GM23338 (cell line): ENCODE measurements at regions not wholly inside any gene's neighbourhood (a gene's known extent, or its start where the extent isn't known, plus 50 kb on each side); places are given as distances from the start of the nearest gene placed in this dataset.

Experiments used
- ATAC-seq: fragments of 200-7000 bp; cut with Tn5 transposase; 3 replicates; pipeline ENCODE4 v1.9.1; 2020
- DNase-seq: peaks from one replicate; pipeline ENCODE4 v3.0.0-alpha.2; 2015; ENCODE audit warnings: low spot score
- H2AFZ ChIP-seq: fragments of 200-600 bp; sonication (generic); 2 replicates; pipeline ENCODE4 v1.8.0; 2016; ENCODE audit warnings: antibody characterized with exemption, mild to moderate bottlenecking, moderate library complexity
- H3F3A ChIP-seq: fragments of 200-600 bp; sonication (generic); replicated peaks from 2 replicates; pipeline ENCODE4 v1.8.0; 2017; ENCODE audit warnings: antibody characterized with exemption, mixed run types, low read depth
- H3K27ac ChIP-seq: fragments of 200-600 bp; sonication (generic); 2 replicates; pipeline ENCODE4 v1.6.1; 2016; ENCODE audit warnings: low read depth
- H3K27me3 ChIP-seq: fragments of 200-600 bp; sonication (generic); 2 replicates; pipeline ENCODE4 v1.8.0; 2016; ENCODE audit warnings: mild to moderate bottlenecking, mixed run types, moderate library complexity; ENCODE audit not compliant: insufficient read depth
- H3K36me3 ChIP-seq: fragments of 200-600 bp; sonication (generic); 2 replicates; pipeline ENCODE4 v1.8.0; 2016; ENCODE audit warnings: mild to moderate bottlenecking; ENCODE audit not compliant: insufficient read depth
- H3K4me1 ChIP-seq: fragments of 200-600 bp; sonication (generic); 2 replicates; pipeline ENCODE4 v1.8.0; 2016; ENCODE audit warnings: mild to moderate bottlenecking, moderate library complexity; ENCODE audit not compliant: insufficient read depth
- H3K4me2 ChIP-seq: fragments of 200-600 bp; sonication (generic); 2 replicates; pipeline ENCODE4 v1.7.1; 2017; ENCODE audit warnings: mixed run types
- H3K4me3 ChIP-seq: fragments of 200-600 bp; sonication (generic); 2 replicates; pipeline ENCODE4 v1.6.1; 2016; ENCODE audit warnings: mixed run types
- H3K79me2 ChIP-seq: fragments of 200-600 bp; sonication (generic); replicated peaks from 2 replicates; pipeline ENCODE4 v1.8.0; 2017; ENCODE audit warnings: mild to moderate bottlenecking; ENCODE audit not compliant: insufficient read depth
- H3K9me2 ChIP-seq: fragments of 200-600 bp; sonication (generic); 2 replicates; pipeline ENCODE4 v1.8.0; 2017; ENCODE audit not compliant: insufficient read depth
- H4K20me1 ChIP-seq: fragments of 200-600 bp; sonication (generic); replicated peaks from 2 replicates; pipeline ENCODE4 v1.8.0; 2017; ENCODE audit warnings: mild to moderate bottlenecking; ENCODE audit not compliant: insufficient read depth
- H3K27ac Mint-ChIP-seq: 2 replicates; pipeline ENCODE4 v1.8.0; 2020; ENCODE audit warnings: inconsistent platforms, mild to moderate bottlenecking, moderate library complexity, mixed read lengths
- H3K27me3 Mint-ChIP-seq: 3 replicates; pipeline ENCODE4 v1.8.0; 2022; ENCODE audit warnings: low read depth, mild to moderate bottlenecking, moderate library complexity, mixed read lengths, inconsistent platforms; ENCODE audit not compliant: insufficient read depth, poor library complexity
- H3K36me3 Mint-ChIP-seq: 3 replicates; pipeline ENCODE4 v1.8.0; 2021; ENCODE audit warnings: low read depth, mild to moderate bottlenecking, inconsistent platforms, moderate library complexity, mixed read lengths
- H3K4me1 Mint-ChIP-seq: 3 replicates; pipeline ENCODE4 v1.8.0; 2020; ENCODE audit warnings: mild to moderate bottlenecking, inconsistent platforms, mixed read lengths
- H3K4me3 Mint-ChIP-seq: 3 replicates; pipeline ENCODE4 v1.8.0; 2021; ENCODE audit warnings: moderate library complexity, mild to moderate bottlenecking, inconsistent platforms, mixed read lengths
- H3K9me3 Mint-ChIP-seq: 3 replicates; pipeline ENCODE4 v1.8.0; 2020; ENCODE audit warnings: moderate library complexity, mild to moderate bottlenecking, inconsistent platforms, mixed read lengths
- CREB1 ChIP-seq: fragments of 250-450 bp; sonication (Bioruptor Pico); IDR thresholded peaks from 2 replicates; pipeline ENCODE4 v1.5.0; 2020; ENCODE audit warnings: low read depth, mild to moderate bottlenecking, moderate library complexity
- EZH2 ChIP-seq: fragments of 200-600 bp; sonication (generic); IDR thresholded peaks from one replicate; pipeline ENCODE4 v1.8.0; 2017; ENCODE audit warnings: antibody characterized with exemption, mild to moderate bottlenecking, low read depth; ENCODE audit not compliant: unreplicated experiment
- EZH2phosphoT487 ChIP-seq: fragments of 200-600 bp; sonication (generic); IDR thresholded peaks from one replicate; pipeline ENCODE4 v1.8.1; 2018; ENCODE audit warnings: antibody characterized with exemption; ENCODE audit not compliant: unreplicated experiment
- JUNB ChIP-seq: IDR thresholded peaks from one replicate; pipeline ENCODE4 v1.6.1; 2016; ENCODE audit warnings: antibody characterized with exemption; ENCODE audit not compliant: unreplicated experiment
- NANOG ChIP-seq: IDR thresholded peaks from 2 replicates; pipeline ENCODE4 v1.6.1; 2016; ENCODE audit warnings: antibody characterized with exemption, borderline replicate concordance
- POLR2AphosphoS5 ChIP-seq: IDR thresholded peaks from 2 replicates; pipeline ENCODE4 v1.6.1; 2016; ENCODE audit warnings: antibody characterized with exemption, low read depth
- STAT1 ChIP-seq: IDR thresholded peaks from one replicate; pipeline ENCODE4 v1.6.1; 2016; ENCODE audit warnings: antibody characterized with exemption; ENCODE audit not compliant: unreplicated experiment
- ZNF114 ChIP-seq: fragments of 250-450 bp; sonication (Bioruptor Pico); IDR thresholded peaks from 2 replicates; pipeline ENCODE4 v1.5.0; 2020; ENCODE audit warnings: mild to moderate bottlenecking, moderate library complexity
- ZNF331 ChIP-seq: fragments of 250-450 bp; sonication (Bioruptor Pico); IDR thresholded peaks from 2 replicates; pipeline ENCODE4 v1.5.0; 2020; ENCODE audit warnings: low read depth, mild to moderate bottlenecking, moderate library complexity
- TF ChIP-seq, protein P1 (sequence below), 2 experiments: fragments of 200-600 bp in 1 of 2; sonication (generic) in 1 of 2; conservative IDR thresholded peaks; 2 replicates each; pipeline versions ENCODE4 v1.5.1 to v1.6.1; 2016 to 2017; ENCODE audit warnings: antibody characterized with exemption in 2 of 2, low read depth in 2 of 2, mild to moderate bottlenecking in 2 of 2, moderate library complexity in 1 of 2
- TF ChIP-seq, protein P2 (sequence below): IDR thresholded peaks from 2 replicates; pipeline ENCODE4 v1.6.1; 2016; ENCODE audit warnings: antibody characterized with exemption
- TF ChIP-seq, protein P3 (sequence below): IDR thresholded peaks from one replicate; pipeline ENCODE4 v1.6.1; 2018; ENCODE audit warnings: antibody characterized with exemption; ENCODE audit not compliant: unreplicated experiment

DNA sequence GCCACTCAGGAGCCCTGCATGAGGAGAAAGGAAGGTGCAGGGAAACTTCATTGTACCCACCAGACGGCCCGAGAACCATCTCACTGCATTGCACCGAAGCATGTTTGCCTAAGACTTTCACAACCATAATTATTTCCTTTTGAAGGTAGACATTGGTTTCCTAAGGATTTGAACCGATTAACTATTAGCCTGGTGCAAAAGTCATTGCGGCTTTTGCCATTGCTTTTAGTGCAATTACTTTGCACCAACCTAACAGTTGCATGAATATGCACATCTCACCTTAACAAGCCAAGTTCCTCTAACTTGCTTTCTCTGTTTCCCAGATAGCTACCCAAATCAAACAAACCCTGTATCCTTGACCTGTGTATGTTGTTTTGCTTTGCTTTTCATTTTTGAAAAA lies 516.3 kb upstream of the ID2 start (continued):
- TF ChIP-seq, protein P1, sequence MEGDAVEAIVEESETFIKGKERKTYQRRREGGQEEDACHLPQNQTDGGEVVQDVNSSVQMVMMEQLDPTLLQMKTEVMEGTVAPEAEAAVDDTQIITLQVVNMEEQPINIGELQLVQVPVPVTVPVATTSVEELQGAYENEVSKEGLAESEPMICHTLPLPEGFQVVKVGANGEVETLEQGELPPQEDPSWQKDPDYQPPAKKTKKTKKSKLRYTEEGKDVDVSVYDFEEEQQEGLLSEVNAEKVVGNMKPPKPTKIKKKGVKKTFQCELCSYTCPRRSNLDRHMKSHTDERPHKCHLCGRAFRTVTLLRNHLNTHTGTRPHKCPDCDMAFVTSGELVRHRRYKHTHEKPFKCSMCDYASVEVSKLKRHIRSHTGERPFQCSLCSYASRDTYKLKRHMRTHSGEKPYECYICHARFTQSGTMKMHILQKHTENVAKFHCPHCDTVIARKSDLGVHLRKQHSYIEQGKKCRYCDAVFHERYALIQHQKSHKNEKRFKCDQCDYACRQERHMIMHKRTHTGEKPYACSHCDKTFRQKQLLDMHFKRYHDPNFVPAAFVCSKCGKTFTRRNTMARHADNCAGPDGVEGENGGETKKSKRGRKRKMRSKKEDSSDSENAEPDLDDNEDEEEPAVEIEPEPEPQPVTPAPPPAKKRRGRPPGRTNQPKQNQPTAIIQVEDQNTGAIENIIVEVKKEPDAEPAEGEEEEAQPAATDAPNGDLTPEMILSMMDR (conservative IDR thresholded peaks at IDR 0.05; ENCODE audit: low read depth in 2 of 2): no peak
- no peak for TF ChIP-seq STAT1
- TF ChIP-seq, protein P2, sequence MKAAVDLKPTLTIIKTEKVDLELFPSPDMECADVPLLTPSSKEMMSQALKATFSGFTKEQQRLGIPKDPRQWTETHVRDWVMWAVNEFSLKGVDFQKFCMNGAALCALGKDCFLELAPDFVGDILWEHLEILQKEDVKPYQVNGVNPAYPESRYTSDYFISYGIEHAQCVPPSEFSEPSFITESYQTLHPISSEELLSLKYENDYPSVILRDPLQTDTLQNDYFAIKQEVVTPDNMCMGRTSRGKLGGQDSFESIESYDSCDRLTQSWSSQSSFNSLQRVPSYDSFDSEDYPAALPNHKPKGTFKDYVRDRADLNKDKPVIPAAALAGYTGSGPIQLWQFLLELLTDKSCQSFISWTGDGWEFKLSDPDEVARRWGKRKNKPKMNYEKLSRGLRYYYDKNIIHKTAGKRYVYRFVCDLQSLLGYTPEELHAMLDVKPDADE: no peak

DNA sequence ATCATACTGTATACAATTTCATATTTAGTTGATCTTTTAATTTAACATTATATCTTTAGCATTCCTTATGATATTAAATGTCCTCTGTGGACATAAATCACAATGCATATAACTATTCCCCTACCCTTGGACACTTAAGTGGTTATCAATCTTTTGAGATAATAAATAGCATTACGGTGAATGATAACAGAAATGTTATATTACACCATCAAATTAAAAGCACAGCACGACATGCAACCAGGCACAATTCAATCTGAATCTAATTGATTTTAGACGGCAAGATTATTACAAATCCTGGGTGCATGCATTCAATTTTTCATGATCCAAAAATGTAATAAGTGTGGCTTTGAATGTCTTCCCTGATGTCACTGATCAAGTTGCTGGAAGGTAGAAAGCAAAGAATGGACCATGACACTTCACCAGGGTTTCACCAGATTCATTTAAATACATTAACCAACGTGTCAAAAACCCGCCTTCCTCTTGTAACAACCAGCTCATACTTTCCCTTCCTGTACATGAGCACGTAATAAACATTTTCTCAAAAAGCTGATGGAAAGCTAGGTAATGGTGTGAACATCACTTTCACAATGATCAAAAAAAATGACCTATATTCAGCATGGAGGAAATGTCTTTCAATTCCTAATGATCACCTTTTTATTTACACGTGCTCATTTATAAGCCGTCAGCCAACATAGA lies 513.7 kb upstream of the ID2 start:
- peaks cover 4% of the 10 kb centered on the region for H3K4me1 Mint-ChIP-seq
- H3K79me2 ChIP-seq: no peaks in the 10 kb centered on the region
- no peaks in the 10 kb centered on the region for H3K36me3 Mint-ChIP-seq
- no peaks in the 10 kb centered on the region; the same call in 1 of the 2 replicates for H3K36me3 ChIP-seq
- no peak overlapping the region for H3K4me2 ChIP-seq
- H3K27ac Mint-ChIP-seq: no peak overlapping the region
- no peak for TF ChIP-seq ZNF114
- no peak for TF ChIP-seq STAT1
- TF ChIP-seq EZH2phosphoT487: no peak
- TF ChIP-seq, protein P1 (conservative IDR thresholded peaks at IDR 0.05; ENCODE audit: low read depth in 2 of 2): no peak
- TF ChIP-seq JUNB: no peak
- TF ChIP-seq POLR2AphosphoS5: no peak
- TF ChIP-seq EZH2: no peak
- TF ChIP-seq ZNF331 (CRISPR knock-in tag): no peak
- TF ChIP-seq, protein P3, sequence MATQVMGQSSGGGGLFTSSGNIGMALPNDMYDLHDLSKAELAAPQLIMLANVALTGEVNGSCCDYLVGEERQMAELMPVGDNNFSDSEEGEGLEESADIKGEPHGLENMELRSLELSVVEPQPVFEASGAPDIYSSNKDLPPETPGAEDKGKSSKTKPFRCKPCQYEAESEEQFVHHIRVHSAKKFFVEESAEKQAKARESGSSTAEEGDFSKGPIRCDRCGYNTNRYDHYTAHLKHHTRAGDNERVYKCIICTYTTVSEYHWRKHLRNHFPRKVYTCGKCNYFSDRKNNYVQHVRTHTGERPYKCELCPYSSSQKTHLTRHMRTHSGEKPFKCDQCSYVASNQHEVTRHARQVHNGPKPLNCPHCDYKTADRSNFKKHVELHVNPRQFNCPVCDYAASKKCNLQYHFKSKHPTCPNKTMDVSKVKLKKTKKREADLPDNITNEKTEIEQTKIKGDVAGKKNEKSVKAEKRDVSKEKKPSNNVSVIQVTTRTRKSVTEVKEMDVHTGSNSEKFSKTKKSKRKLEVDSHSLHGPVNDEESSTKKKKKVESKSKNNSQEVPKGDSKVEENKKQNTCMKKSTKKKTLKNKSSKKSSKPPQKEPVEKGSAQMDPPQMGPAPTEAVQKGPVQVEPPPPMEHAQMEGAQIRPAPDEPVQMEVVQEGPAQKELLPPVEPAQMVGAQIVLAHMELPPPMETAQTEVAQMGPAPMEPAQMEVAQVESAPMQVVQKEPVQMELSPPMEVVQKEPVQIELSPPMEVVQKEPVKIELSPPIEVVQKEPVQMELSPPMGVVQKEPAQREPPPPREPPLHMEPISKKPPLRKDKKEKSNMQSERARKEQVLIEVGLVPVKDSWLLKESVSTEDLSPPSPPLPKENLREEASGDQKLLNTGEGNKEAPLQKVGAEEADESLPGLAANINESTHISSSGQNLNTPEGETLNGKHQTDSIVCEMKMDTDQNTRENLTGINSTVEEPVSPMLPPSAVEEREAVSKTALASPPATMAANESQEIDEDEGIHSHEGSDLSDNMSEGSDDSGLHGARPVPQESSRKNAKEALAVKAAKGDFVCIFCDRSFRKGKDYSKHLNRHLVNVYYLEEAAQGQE: no peak
- no peak for TF ChIP-seq CREB1
- TF ChIP-seq NANOG: no peak
- no peaks in the 10 kb centered on the region for H3F3A ChIP-seq
- no peak overlapping the region for H3K4me3 ChIP-seq
- no peak overlapping the region for H2AFZ ChIP-seq
- H4K20me1 ChIP-seq: no peaks in the 10 kb centered on the region
- H3K27me3 Mint-ChIP-seq: no peaks in the 10 kb centered on the region
- no peaks in the 10 kb centered on the region for H3K4me1 ChIP-seq
- no peak overlapping the region for H3K27ac ChIP-seq
- ATAC-seq (no peak), DNase-seq (no peak)
- no peak overlapping the region for H3K4me3 Mint-ChIP-seq
- H3K9me2 ChIP-seq: peaks cover 5% of the 10 kb centered on the region; the same call in 1 of the 2 replicates
- H3K27me3 ChIP-seq: no peaks in the 10 kb centered on the region
- H3K9me3 Mint-ChIP-seq: no peaks in the 10 kb centered on the region; the same call in 2 of the 3 replicates
